ENCODE measurements at regions not wholly inside any gene's neighbourhood (a gene's known extent, or its start where the extent isn't known, plus 50 kb on each side); places are given as distances from the start of the nearest gene placed in this dataset.

- no peaks in the 10 kb centered on the region for H3K9me3 ChIP-seq (ENCODE audit: control insufficient read depth, insufficient read depth, low read length)
- H3K4me3 ChIP-seq (ENCODE audit: low read depth, low read length): no peak overlapping the region
- no peak overlapping the region for H3K9ac ChIP-seq (ENCODE audit: low read depth, low read length)
- no peaks in the 10 kb centered on the region for H3K4me1 ChIP-seq (ENCODE audit: control insufficient read depth, insufficient read depth, low read length)
- H3K36me3 ChIP-seq (ENCODE audit: control insufficient read depth, insufficient read depth, low read length): no peaks in the 10 kb centered on the region
- H3K27me3 ChIP-seq (ENCODE audit: control insufficient read depth, insufficient read depth, low read length): no peaks in the 10 kb centered on the region
Observed at GRCh38 chr18:11274144-11274794, 124.9 kb upstream of the PIEZO2 start.

GRCh38 chr18:11272516-11272915 lies 123.1 kb upstream of the PIEZO2 start:
- Histone ChIP-seq H3K36me3 (ENCODE audit: control insufficient read depth, insufficient read depth, low read length) (no peaks in the 10 kb centered on the region), H3K4me1 (ENCODE audit: control insufficient read depth, insufficient read depth, low read length) (no peaks in the 10 kb centered on the region), H3K4me3 (ENCODE audit: low read depth, low read length) (no peak overlapping the region), H3K9ac (ENCODE audit: low read depth, low read length) (no peak overlapping the region), H3K27me3 (ENCODE audit: control insufficient read depth, insufficient read depth, low read length) (no peaks in the 10 kb centered on the region), H3K9me3 (ENCODE audit: control insufficient read depth, insufficient read depth, low read length) (no peaks in the 10 kb centered on the region)

- Histone ChIP-seq H3K4me1 (ENCODE audit: control insufficient read depth, insufficient read depth, low read length) (no peaks in the 10 kb centered on the region), H3K9ac (ENCODE audit: low read depth, low read length) (no peak overlapping the region), H3K9me3 (ENCODE audit: control insufficient read depth, insufficient read depth, low read length) (no peaks in the 10 kb centered on the region), H3K27me3 (ENCODE audit: control insufficient read depth, insufficient read depth, low read length) (no peaks in the 10 kb centered on the region), H3K4me3 (ENCODE audit: low read depth, low read length) (no peak overlapping the region), H3K36me3 (ENCODE audit: control insufficient read depth, insufficient read depth, low read length) (no peaks in the 10 kb centered on the region)
Observed at GRCh38 chr18:11271954-11272353, 122.6 kb upstream of the PIEZO2 start.

GRCh38 chr18:11269257-11269656 lies 119.9 kb upstream of the PIEZO2 start:
- no peak overlapping the region for H3K4me3 ChIP-seq (ENCODE audit: low read depth, low read length)

GRCh38 chr18:11268741-11269233 lies 119.4 kb upstream of the PIEZO2 start:
- Histone ChIP-seq H3K9me3 (ENCODE audit: control insufficient read depth, insufficient read depth, low read length) (no peaks in the 10 kb centered on the region), H3K27me3 (ENCODE audit: control insufficient read depth, insufficient read depth, low read length) (no peaks in the 10 kb centered on the region), H3K4me1 (ENCODE audit: control insufficient read depth, insufficient read depth, low read length) (no peaks in the 10 kb centered on the region), H3K4me3 (ENCODE audit: low read depth, low read length) (no peak overlapping the region), H3K9ac (ENCODE audit: low read depth, low read length) (no peak overlapping the region), H3K36me3 (ENCODE audit: control insufficient read depth, insufficient read depth, low read length) (no peaks in the 10 kb centered on the region)

More at GRCh38 chr18:11269257-11269656, 119.9 kb upstream of the PIEZO2 start:
- Histone ChIP-seq H3K9me3 (ENCODE audit: control insufficient read depth, insufficient read depth, low read length) (no peaks in the 10 kb centered on the region), H3K27me3 (ENCODE audit: control insufficient read depth, insufficient read depth, low read length) (no peaks in the 10 kb centered on the region), H3K36me3 (ENCODE audit: control insufficient read depth, insufficient read depth, low read length) (no peaks in the 10 kb centered on the region), H3K4me1 (ENCODE audit: control insufficient read depth, insufficient read depth, low read length) (no peaks in the 10 kb centered on the region), H3K9ac (ENCODE audit: low read depth, low read length) (no peak overlapping the region)

GRCh38 chr18:11268153-11268552 lies 118.8 kb upstream of the PIEZO2 start:
- no peaks in the 10 kb centered on the region for H3K27me3 ChIP-seq (ENCODE audit: control insufficient read depth, insufficient read depth, low read length)
- H3K4me3 ChIP-seq (ENCODE audit: low read depth, low read length): no peak overlapping the region
- H3K4me1 ChIP-seq (ENCODE audit: control insufficient read depth, insufficient read depth, low read length): no peaks in the 10 kb centered on the region
- no peak overlapping the region for H3K9ac ChIP-seq (ENCODE audit: low read depth, low read length)
- H3K9me3 ChIP-seq (ENCODE audit: control insufficient read depth, insufficient read depth, low read length): no peaks in the 10 kb centered on the region
- no peaks in the 10 kb centered on the region for H3K36me3 ChIP-seq (ENCODE audit: control insufficient read depth, insufficient read depth, low read length)

- H3K9ac ChIP-seq (ENCODE audit: low read depth, low read length): no peak overlapping the region
Observed at GRCh38 chr18:11266781-11267480, 117.6 kb upstream of the PIEZO2 start.

GRCh38 chr18:11261486-11261885 lies 112.1 kb upstream of the PIEZO2 start:
- H3K36me3 ChIP-seq (ENCODE audit: control insufficient read depth, insufficient read depth, low read length): no peaks in the 10 kb centered on the region
- no peak overlapping the region for H3K9ac ChIP-seq (ENCODE audit: low read depth, low read length)
- no peaks in the 10 kb centered on the region for H3K27me3 ChIP-seq (ENCODE audit: control insufficient read depth, insufficient read depth, low read length)
- H3K4me3 ChIP-seq (ENCODE audit: low read depth, low read length): no peak overlapping the region
- H3K9me3 ChIP-seq (ENCODE audit: control insufficient read depth, insufficient read depth, low read length): no peaks in the 10 kb centered on the region
- H3K4me1 ChIP-seq (ENCODE audit: control insufficient read depth, insufficient read depth, low read length): peaks cover 5% of the 10 kb centered on the region

More at GRCh38 chr18:11266781-11267480, 117.6 kb upstream of the PIEZO2 start:
- no peaks in the 10 kb centered on the region for H3K36me3 ChIP-seq (ENCODE audit: control insufficient read depth, insufficient read depth, low read length)
- no peaks in the 10 kb centered on the region for H3K27me3 ChIP-seq (ENCODE audit: control insufficient read depth, insufficient read depth, low read length)
- H3K4me3 ChIP-seq (ENCODE audit: low read depth, low read length): no peak overlapping the region
- no peaks in the 10 kb centered on the region for H3K9me3 ChIP-seq (ENCODE audit: control insufficient read depth, insufficient read depth, low read length)
- no peaks in the 10 kb centered on the region for H3K4me1 ChIP-seq (ENCODE audit: control insufficient read depth, insufficient read depth, low read length)

- Histone ChIP-seq H3K4me1 (ENCODE audit: control insufficient read depth, insufficient read depth, low read length) (peaks cover 5% of the 10 kb centered on the region), H3K9me3 (ENCODE audit: control insufficient read depth, insufficient read depth, low read length) (no peaks in the 10 kb centered on the region), H3K9ac (ENCODE audit: low read depth, low read length) (no peak overlapping the region), H3K27me3 (ENCODE audit: control insufficient read depth, insufficient read depth, low read length) (no peaks in the 10 kb centered on the region), H3K36me3 (ENCODE audit: control insufficient read depth, insufficient read depth, low read length) (no peaks in the 10 kb centered on the region), H3K4me3 (ENCODE audit: low read depth, low read length) (no peak overlapping the region)
Observed at GRCh38 chr18:11260961-11261461, 111.6 kb upstream of the PIEZO2 start.

- H3K4me3 ChIP-seq (ENCODE audit: low read depth, low read length): no peak overlapping the region
- H3K4me1 ChIP-seq (ENCODE audit: control insufficient read depth, insufficient read depth, low read length): peaks cover 5% of the 10 kb centered on the region
- no peak overlapping the region for H3K9ac ChIP-seq (ENCODE audit: low read depth, low read length)
- no peaks in the 10 kb centered on the region for H3K27me3 ChIP-seq (ENCODE audit: control insufficient read depth, insufficient read depth, low read length)
- H3K9me3 ChIP-seq (ENCODE audit: control insufficient read depth, insufficient read depth, low read length): no peaks in the 10 kb centered on the region
- H3K36me3 ChIP-seq (ENCODE audit: control insufficient read depth, insufficient read depth, low read length): no peaks in the 10 kb centered on the region
Observed at GRCh38 chr18:11259469-11260150, 110.2 kb upstream of the PIEZO2 start.

- Histone ChIP-seq H3K9me3 (ENCODE audit: control insufficient read depth, insufficient read depth, low read length) (no peaks in the 10 kb centered on the region), H3K4me3 (ENCODE audit: low read depth, low read length) (no peak overlapping the region), H3K36me3 (ENCODE audit: control insufficient read depth, insufficient read depth, low read length) (no peaks in the 10 kb centered on the region), H3K9ac (ENCODE audit: low read depth, low read length) (no peak overlapping the region), H3K27me3 (ENCODE audit: control insufficient read depth, insufficient read depth, low read length) (no peaks in the 10 kb centered on the region), H3K4me1 (ENCODE audit: control insufficient read depth, insufficient read depth, low read length) (peaks cover 5% of the 10 kb centered on the region)
Observed at GRCh38 chr18:11258039-11258610, 108.8 kb upstream of the PIEZO2 start.

All from iPS-15b (cell line).